Stomach (tissue), 8 donors: ENCODE measurements at regions not wholly inside any gene's neighbourhood (a gene's known extent, or its start where the extent isn't known, plus 50 kb on each side); places are given as distances from the start of the nearest gene placed in this dataset.

ENCODE experiments used
- DNase-seq, 2 donors: peaks; one replicate each; pipeline versions ENCODE4 v3.0.0 to v3.0.0-alpha.2; 2013 to 2019
- H3K27ac ChIP-seq, 5 donors: fragments of 200-600 bp in 4 of 5; sonication (generic) in 4 of 5; one replicate each; pipeline ENCODE4 v1.5.1; 2013 to 2019; ENCODE audit warnings: mild to moderate bottlenecking in 1 of 5, moderate library complexity in 1 of 5
- H3K27me3 ChIP-seq, 3 donors: fragments of 200-600 bp; sonication (generic); one replicate each; pipeline ENCODE4 v1.5.1; 2017 to 2019; ENCODE audit warnings: mixed run types in 1 of 3
- H3K36me3 ChIP-seq, 4 donors: fragments of 200-600 bp; sonication (generic); 1 replicate in 3 of 4; 2 replicates in 1 of 4; pipeline ENCODE4 v1.5.1; 2016 to 2019
- H3K4me1 ChIP-seq, 4 donors: fragments of 200-600 bp; sonication (generic); one replicate each; pipeline ENCODE4 v1.5.1; 2016 to 2019
- H3K4me3 ChIP-seq, 4 donors: fragments of 200-600 bp; sonication (generic) in 3 of 4; one replicate each; pipeline ENCODE4 v1.5.1; 2016 to 2019; ENCODE audit warnings: mild to moderate bottlenecking in 1 of 4
- H3K9me3 ChIP-seq, 4 donors: fragments of 200-600 bp; sonication (generic); one replicate each; pipeline ENCODE4 v1.5.1; 2016 to 2019
- EP300 ChIP-seq: sonication (generic); formaldehyde crosslinking; IDR thresholded peaks from one replicate; pipeline ENCODE4 v1.6.1; 2017; ENCODE audit warnings: antibody characterized with exemption
- POLR2A ChIP-seq, 4 donors: fragments of 450-650 bp; IDR thresholded peaks; one replicate each; pipeline ENCODE4 v1.6.1; 2016; ENCODE audit warnings: antibody characterized with exemption in 4 of 4, control low read depth in 2 of 4, mild to moderate bottlenecking in 1 of 4, moderate library complexity in 1 of 4
- POLR2AphosphoS5 ChIP-seq, 3 donors: sonication (generic); formaldehyde crosslinking; IDR thresholded peaks; one replicate each; pipeline ENCODE4 v1.6.1; 2016; ENCODE audit warnings: antibody characterized with exemption in 3 of 3
- WGBS, 5 donors: extraction: QIAGEN DNeasy Blood & Tissue Kit in 3 of 5; methylation state at CpG; one replicate each; pipeline versions ENCODE4 v1.1.5 to v1.1.7; 2013 to 2018; 5-methylcytosine and 5-hydroxymethylcytosine counted together
- intact Hi-C: fragments of 100-400 bp; cut with DNase I; formaldehyde crosslinking; loops from one replicate; pipeline ENCODE4 v1.15.1; 2023; ENCODE audit warnings: low total_unique reads
- TF ChIP-seq, protein P1 (sequence below), 7 experiments: fragments of 450-650 bp in 4 of 7; fragments of 200-600 bp in 3 of 7; sonication (generic) in 3 of 7; IDR thresholded peaks; one replicate each; pipeline ENCODE4 v1.5.1; 2016 to 2019; ENCODE audit warnings: antibody characterized with exemption in 7 of 7, control low read depth in 2 of 7, mild to moderate bottlenecking in 1 of 7
- donor health status: healthy with polysubstance abuse.
- donor health status: Bipolar disorder and iron deficiency.
- donor health status: healthy.

DNA sequence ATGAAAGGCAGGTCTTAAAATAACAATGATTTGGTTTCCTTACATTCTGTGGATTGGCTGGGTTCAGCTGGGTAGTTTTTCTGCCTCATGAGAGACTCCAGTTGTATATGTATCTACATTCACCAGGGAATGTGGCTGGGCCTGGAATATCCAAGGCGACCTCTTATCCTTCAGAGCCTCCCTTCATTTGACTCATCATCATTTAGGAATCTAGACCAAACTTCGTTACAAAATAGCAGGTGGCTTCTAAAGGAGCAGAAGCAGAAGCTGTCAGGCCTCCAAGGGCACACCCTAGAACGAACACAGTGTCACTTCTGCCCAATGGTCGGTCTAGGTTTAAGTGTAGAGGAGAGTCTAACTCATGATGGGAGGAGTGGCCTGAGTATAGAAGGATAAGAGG lies 204.2 kb downstream of the EN1 start:
- Histone ChIP-seq H3K36me3 (no peaks in the 10 kb centered on the region), H3K4me3 (no peak overlapping the region), H3K4me1 (no peaks in the 10 kb centered on the region), H3K9me3 (no peaks in the 10 kb centered on the region), H3K27me3 (no peaks in the 10 kb centered on the region), H3K27ac (no peak overlapping the region)
- intact Hi-C loops: no loop called here
- TF ChIP-seq POLR2A (IDR thresholded peaks at IDR 0.05) (no peak), EP300 (no peak), POLR2AphosphoS5 (IDR thresholded peaks at IDR 0.05) (no peak)
- TF ChIP-seq, protein P1, sequence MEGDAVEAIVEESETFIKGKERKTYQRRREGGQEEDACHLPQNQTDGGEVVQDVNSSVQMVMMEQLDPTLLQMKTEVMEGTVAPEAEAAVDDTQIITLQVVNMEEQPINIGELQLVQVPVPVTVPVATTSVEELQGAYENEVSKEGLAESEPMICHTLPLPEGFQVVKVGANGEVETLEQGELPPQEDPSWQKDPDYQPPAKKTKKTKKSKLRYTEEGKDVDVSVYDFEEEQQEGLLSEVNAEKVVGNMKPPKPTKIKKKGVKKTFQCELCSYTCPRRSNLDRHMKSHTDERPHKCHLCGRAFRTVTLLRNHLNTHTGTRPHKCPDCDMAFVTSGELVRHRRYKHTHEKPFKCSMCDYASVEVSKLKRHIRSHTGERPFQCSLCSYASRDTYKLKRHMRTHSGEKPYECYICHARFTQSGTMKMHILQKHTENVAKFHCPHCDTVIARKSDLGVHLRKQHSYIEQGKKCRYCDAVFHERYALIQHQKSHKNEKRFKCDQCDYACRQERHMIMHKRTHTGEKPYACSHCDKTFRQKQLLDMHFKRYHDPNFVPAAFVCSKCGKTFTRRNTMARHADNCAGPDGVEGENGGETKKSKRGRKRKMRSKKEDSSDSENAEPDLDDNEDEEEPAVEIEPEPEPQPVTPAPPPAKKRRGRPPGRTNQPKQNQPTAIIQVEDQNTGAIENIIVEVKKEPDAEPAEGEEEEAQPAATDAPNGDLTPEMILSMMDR (IDR thresholded peaks at IDR 0.05): no peak
- WGBS, 5 donors: 61 to 75% (median 65%) methylated on average over 4 of the region's 4 CpGs
- DNase-seq: no peak

DNA sequence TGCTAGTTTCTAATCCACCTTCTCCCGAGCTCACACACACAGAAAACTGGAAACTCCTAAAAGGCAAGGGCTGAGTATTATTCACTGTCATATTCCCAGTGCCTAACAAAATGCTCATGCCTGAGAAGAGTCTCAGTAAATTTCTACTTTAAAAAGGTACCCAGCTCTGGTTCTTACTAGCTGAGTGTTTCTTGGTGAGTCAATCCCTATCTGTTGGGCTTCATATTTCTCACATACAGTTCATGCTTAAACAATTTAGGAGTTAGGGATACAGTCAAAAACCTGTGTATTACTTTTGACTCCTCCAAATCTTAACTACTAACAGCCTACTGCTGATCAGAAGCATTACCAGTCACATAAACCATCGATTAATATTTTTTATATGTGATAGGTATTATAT lies 204.9 kb downstream of the EN1 start:
- Histone ChIP-seq H3K4me1 (no peaks in the 10 kb centered on the region), H3K27me3 (no peaks in the 10 kb centered on the region), H3K9me3 (no peaks in the 10 kb centered on the region), H3K36me3 (no peaks in the 10 kb centered on the region), H3K4me3 (no peak overlapping the region), H3K27ac (no peak overlapping the region)
- no peak for DNase-seq
- TF ChIP-seq POLR2A (IDR thresholded peaks at IDR 0.05) (no peak), POLR2AphosphoS5 (IDR thresholded peaks at IDR 0.05) (no peak), EP300 (no peak)
- TF ChIP-seq, protein P1 (IDR thresholded peaks at IDR 0.05): no peak
- intact Hi-C loops: no loop called here
- 59 to 80% (median 67%) methylated on average over 2 of the region's 2 CpGs for WGBS, 5 donors

DNA sequence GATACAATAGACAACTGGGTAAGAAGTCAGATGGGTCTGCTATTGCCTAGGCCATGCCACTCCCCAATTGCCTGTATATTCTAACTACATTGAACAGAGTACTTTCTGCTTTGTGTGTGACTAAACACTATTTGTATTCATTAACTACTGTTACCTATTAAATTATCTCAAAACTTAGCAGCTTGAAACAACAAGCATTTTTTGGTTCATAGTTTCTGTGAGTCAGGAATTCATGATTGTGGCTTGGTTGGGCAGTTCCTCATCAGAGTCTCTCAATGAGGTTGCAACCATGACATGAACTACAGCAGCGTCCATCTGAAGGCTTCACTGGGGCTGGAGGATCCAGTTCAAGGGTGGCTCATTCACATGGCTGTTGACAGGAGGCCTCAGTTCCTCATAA lies 205.7 kb downstream of the EN1 start:
- DNase-seq: no peak
- no peak overlapping the region for H3K27ac ChIP-seq
- H3K36me3 ChIP-seq: no peaks in the 10 kb centered on the region
- peaks cover 0 to 5% (median 0%) of the 10 kb centered on the region in 4 donors for H3K9me3 ChIP-seq
- no peaks in the 10 kb centered on the region for H3K4me1 ChIP-seq
- no peak overlapping the region for H3K4me3 ChIP-seq
- H3K27me3 ChIP-seq: no peaks in the 10 kb centered on the region
- TF ChIP-seq, protein P1 (IDR thresholded peaks at IDR 0.05): no peak
- TF ChIP-seq POLR2A (IDR thresholded peaks at IDR 0.05): no peak
- TF ChIP-seq POLR2AphosphoS5 (IDR thresholded peaks at IDR 0.05): no peak
- no peak for TF ChIP-seq EP300
- WGBS, 5 donors: 52 to 82% (median 67%) methylated on average over 1 of the region's 1 CpG
- intact Hi-C loops: no loop called here

DNA sequence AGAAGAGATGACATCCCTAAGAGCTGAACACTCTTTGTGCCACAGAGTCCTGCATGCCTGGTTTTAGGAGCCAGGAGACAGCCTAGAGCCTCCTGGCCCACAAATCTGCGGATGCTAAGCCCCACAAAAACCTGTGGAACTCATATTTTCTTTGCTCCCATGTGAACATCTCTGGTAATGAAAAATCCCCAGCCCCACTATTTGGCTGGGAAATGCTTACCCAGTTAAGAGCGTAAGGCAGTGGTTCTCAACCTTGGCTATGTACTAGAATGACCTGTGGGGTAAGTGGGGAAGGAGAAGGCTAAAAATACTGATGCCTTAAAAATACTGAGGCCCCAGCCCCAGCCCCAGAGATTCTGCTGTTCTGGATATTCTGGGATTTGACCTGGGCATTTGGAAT lies 208.1 kb downstream of the EN1 start:
- Histone ChIP-seq H3K27me3 (no peaks in the 10 kb centered on the region), H3K9me3 (peaks cover 0 to 5% (median 0%) of the 10 kb centered on the region in 4 donors), H3K4me3 (no peak overlapping the region), H3K27ac (no peak overlapping the region), H3K36me3 (no peaks in the 10 kb centered on the region), H3K4me1 (no peaks in the 10 kb centered on the region)
- DNase-seq: no peak
- intact Hi-C loops: no loop called here
- 57 to 73% (median 69%) methylated on average over 2 of the region's 2 CpGs for WGBS, 5 donors
- TF ChIP-seq EP300 (no peak), POLR2A (IDR thresholded peaks at IDR 0.05) (no peak), POLR2AphosphoS5 (IDR thresholded peaks at IDR 0.05) (no peak)
- TF ChIP-seq, protein P1 (IDR thresholded peaks at IDR 0.05): no peak
